Endodermal cell (in vitro differentiated cells): ENCODE measurements at regions not wholly inside any gene's neighbourhood (a gene's known extent, or its start where the extent isn't known, plus 50 kb on each side); places are given as distances from the start of the nearest gene placed in this dataset.
A peak's percentile ranks its signal among the peaks of the same experiment; 100 is the strongest.

Source experiments
- DNase-seq: peaks from one replicate; pipeline ENCODE4 v3.0.0-alpha.2; 2017
- H3K27ac ChIP-seq: 2 replicates; pipeline ENCODE4 v1.5.1; 2013; ENCODE audit warnings: mild to moderate bottlenecking, low read depth, low read length, moderate library complexity
- H3K27me3 ChIP-seq: 2 replicates; pipeline ENCODE4 v1.6.1; 2013; ENCODE audit warnings: mild to moderate bottlenecking, low read length, moderate library complexity; ENCODE audit not compliant: insufficient read depth, control insufficient read depth, poor library complexity, severe bottlenecking
- H3K36me3 ChIP-seq: 2 replicates; pipeline ENCODE4 v1.7.0; 2013; ENCODE audit warnings: mild to moderate bottlenecking, low read length, moderate library complexity; ENCODE audit not compliant: control insufficient read depth, insufficient read depth
- H3K4me1 ChIP-seq: one replicate; pipeline ENCODE4 v1.7.0; 2013; ENCODE audit warnings: low read length; ENCODE audit not compliant: control insufficient read depth, insufficient read depth
- H3K4me3 ChIP-seq: 2 replicates; pipeline ENCODE4 v1.5.1; 2013; ENCODE audit warnings: mild to moderate bottlenecking, low read length, moderate library complexity
- H3K9ac ChIP-seq: 2 replicates; pipeline ENCODE4 v1.6.1; 2013; ENCODE audit warnings: mild to moderate bottlenecking, low read length, moderate library complexity; ENCODE audit not compliant: poor library complexity, severe bottlenecking; ENCODE audit errors: extremely low read depth
- H3K9me3 ChIP-seq: 2 replicates; pipeline ENCODE4 v1.6.1; 2013; ENCODE audit warnings: mild to moderate bottlenecking, low read length, moderate library complexity; ENCODE audit not compliant: control insufficient read depth
- H3K27ac Mint-ChIP-seq: 2 replicates; pipeline ENCODE4 v1.8.0; 2020; ENCODE audit warnings: mixed read lengths
- H3K27me3 Mint-ChIP-seq: 2 replicates; pipeline ENCODE4 v1.8.0; 2021; ENCODE audit warnings: mild to moderate bottlenecking, mixed read lengths; ENCODE audit not compliant: insufficient read depth
- H3K36me3 Mint-ChIP-seq: 2 replicates; pipeline ENCODE4 v1.8.0; 2020; ENCODE audit warnings: low read depth, mixed read lengths
- H3K4me1 Mint-ChIP-seq: 2 replicates; pipeline ENCODE4 v1.8.0; 2020; ENCODE audit warnings: mixed read lengths
- H3K4me3 Mint-ChIP-seq: 2 replicates; pipeline ENCODE4 v1.8.0; 2020; ENCODE audit warnings: mild to moderate bottlenecking, moderate library complexity, mixed read lengths
- H3K9me3 Mint-ChIP-seq: 2 replicates; pipeline ENCODE4 v1.8.0; 2020; ENCODE audit warnings: mild to moderate bottlenecking, mixed read lengths
- CTCF ChIP-seq: fragments of 200-600 bp; sonication (generic); conservative IDR thresholded peaks from 2 replicates; pipeline ENCODE4 v1.5.0; 2021; ENCODE audit warnings: antibody characterized with exemption, mild to moderate bottlenecking
- WGBS, 2 experiments: methylation state at CpG; one replicate each; pipeline versions ENCODE4 v1.1.5 to v1.1.7; 2013; ENCODE audit warnings: missing lambda C conversion rate in 2 of 2, mixed read lengths in 1 of 2; ENCODE audit not compliant: insufficient coverage in 1 of 2, insufficient read length in 1 of 2; 5-methylcytosine and 5-hydroxymethylcytosine counted together

GRCh38 chr4:138867404-138867803 lies 148.2 kb upstream of the NOCT start:
- no peak for TF ChIP-seq CTCF
- Mint-ChIP-seq H3K27me3 (peaks cover 2% of the 10 kb centered on the region), H3K36me3 (no peaks in the 10 kb centered on the region), H3K4me1 (peaks cover 44% of the 10 kb centered on the region), H3K4me3 (no peak overlapping the region), H3K9me3 (peaks cover 2% of the 10 kb centered on the region), H3K27ac (no peak overlapping the region)
- peaks cover 12% of the 10 kb centered on the region for H3K4me1 ChIP-seq
- H3K36me3 ChIP-seq, result no peaks in the 10 kb centered on the region
- no peak for DNase-seq
- no peaks in the 10 kb centered on the region for H3K27me3 ChIP-seq
- H3K9me3 ChIP-seq, result no peaks in the 10 kb centered on the region
- H3K27ac ChIP-seq, result no peak overlapping the region
- H3K9ac ChIP-seq, result no peak overlapping the region
- WGBS, 2 experiments, result 90 to 93% methylated on average over 4 to 6 of the region's 6 CpGs
- H3K4me3 ChIP-seq, result no peak overlapping the region

GRCh38 chr4:138866314-138866713 lies 149.3 kb upstream of the NOCT start:
- Histone ChIP-seq H3K9ac (no peak overlapping the region), H3K9me3 (no peaks in the 10 kb centered on the region), H3K4me1 (peaks cover 12% of the 10 kb centered on the region), H3K36me3 (no peaks in the 10 kb centered on the region), H3K27me3 (no peaks in the 10 kb centered on the region), H3K27ac (no peak overlapping the region), H3K4me3 (no peak overlapping the region)
- Mint-ChIP-seq H3K27me3 (peaks cover 2% of the 10 kb centered on the region), H3K9me3 (peaks cover 2% of the 10 kb centered on the region), H3K4me3 (no peak overlapping the region), H3K4me1 (peaks cover 48% of the 10 kb centered on the region), H3K27ac (no peak overlapping the region), H3K36me3 (no peaks in the 10 kb centered on the region)
- 99 to 100% methylated on average over 1 to 2 of the region's 2 CpGs for WGBS, 2 experiments
- no peak for DNase-seq
- no peak for TF ChIP-seq CTCF

- WGBS, 2 experiments, result 93 to 100% methylated on average over 3 to 8 of the region's 8 CpGs
- DNase-seq, result no peak
- Histone ChIP-seq H3K4me3 (no peak overlapping the region), H3K9me3 (no peaks in the 10 kb centered on the region), H3K4me1 (peaks cover 12% of the 10 kb centered on the region), H3K36me3 (no peaks in the 10 kb centered on the region), H3K27me3 (no peaks in the 10 kb centered on the region), H3K27ac (no peak overlapping the region), H3K9ac (no peak overlapping the region)
- H3K27ac Mint-ChIP-seq, result peak overlapping the region; percentile 72
- H3K36me3 Mint-ChIP-seq, result no peaks in the 10 kb centered on the region
- H3K4me3 Mint-ChIP-seq, result no peak overlapping the region
- H3K9me3 Mint-ChIP-seq, result peaks cover 2% of the 10 kb centered on the region
- no peak for TF ChIP-seq CTCF
- peaks cover 1% of the 10 kb centered on the region for H3K27me3 Mint-ChIP-seq
- peaks cover 46% of the 10 kb centered on the region for H3K4me1 Mint-ChIP-seq
These were observed 149.8 kb upstream of the NOCT start for GRCh38 chr4:138865765-138866164.
